ENCODE measurements at regions not wholly inside any gene's neighbourhood (a gene's known extent, or its start where the extent isn't known, plus 50 kb on each side); places are given as distances from the start of the nearest gene placed in this dataset.

GRCh38 chr6:120096696-120097260 lies 747.2 kb upstream of the MAN1A1 start:
- ATAC-seq (ENCODE audit: low read depth), result no peak
- no peaks in the 10 kb centered on the region for H3K9me3 ChIP-seq (ENCODE audit: severe bottlenecking)
- H3K4me1 ChIP-seq (ENCODE audit: insufficient read depth, poor library complexity, severe bottlenecking), result no peaks in the 10 kb centered on the region
- no peak for TF ChIP-seq CTCF (IDR thresholded peaks at IDR 0.05; ENCODE audit: poor library complexity, severe bottlenecking)
- no peaks in the 10 kb centered on the region for H3K36me3 ChIP-seq (ENCODE audit: low read depth)
- H3K27me3 ChIP-seq (ENCODE audit: insufficient read depth, poor library complexity, severe bottlenecking), result no peaks in the 10 kb centered on the region
- DNase-seq (ENCODE audit: low spot score), result no peak
- no peak overlapping the region for H3K4me3 ChIP-seq (ENCODE audit: severe bottlenecking)
- no peak overlapping the region for H3K27ac ChIP-seq (ENCODE audit: poor library complexity, severe bottlenecking)

DNA sequence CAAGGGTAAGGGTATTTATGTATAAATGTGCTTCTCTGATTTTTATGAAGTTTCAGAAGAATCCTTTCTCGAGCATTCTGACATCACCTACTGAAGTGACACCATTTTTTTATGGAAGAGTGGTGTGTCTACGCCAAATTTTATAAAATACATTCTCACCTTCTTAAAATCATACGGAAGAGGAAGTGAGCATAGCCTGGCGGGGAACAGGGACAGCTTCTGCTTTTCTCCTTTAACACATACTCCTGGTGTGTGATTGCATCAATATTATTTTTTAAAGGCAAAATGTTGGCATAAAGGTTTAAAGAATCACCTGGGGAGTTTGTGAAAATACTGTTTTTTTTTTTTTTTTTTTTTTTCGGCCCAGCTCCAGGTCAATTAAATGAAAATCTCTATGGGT lies 733.6 kb upstream of the MAN1A1 start:
- DNase-seq (ENCODE audit: low spot score), result no peak
- H3K27ac ChIP-seq (ENCODE audit: poor library complexity, severe bottlenecking), result no peak overlapping the region
- H3K4me1 ChIP-seq (ENCODE audit: insufficient read depth, poor library complexity, severe bottlenecking), result no peaks in the 10 kb centered on the region
- no peaks in the 10 kb centered on the region for H3K9me3 ChIP-seq (ENCODE audit: severe bottlenecking)
- H3K4me3 ChIP-seq (ENCODE audit: severe bottlenecking), result no peak overlapping the region
- no peaks in the 10 kb centered on the region for H3K36me3 ChIP-seq (ENCODE audit: low read depth)
- no peaks in the 10 kb centered on the region for H3K27me3 ChIP-seq (ENCODE audit: insufficient read depth, poor library complexity, severe bottlenecking)
- no peak for ATAC-seq (ENCODE audit: low read depth)
- no peak for TF ChIP-seq CTCF (IDR thresholded peaks at IDR 0.05; ENCODE audit: poor library complexity, severe bottlenecking)

GRCh38 chr6:120077489-120077888 lies 727.9 kb upstream of the MAN1A1 start:
- Histone ChIP-seq H3K9me3 (ENCODE audit: severe bottlenecking) (no peaks in the 10 kb centered on the region), H3K36me3 (ENCODE audit: low read depth) (no peaks in the 10 kb centered on the region), H3K27ac (ENCODE audit: poor library complexity, severe bottlenecking) (no peak overlapping the region), H3K4me3 (ENCODE audit: severe bottlenecking) (no peak overlapping the region), H3K4me1 (ENCODE audit: insufficient read depth, poor library complexity, severe bottlenecking) (no peaks in the 10 kb centered on the region), H3K27me3 (ENCODE audit: insufficient read depth, poor library complexity, severe bottlenecking) (no peaks in the 10 kb centered on the region)
- no peak for DNase-seq (ENCODE audit: low spot score)
- peak; percentile 47 for TF ChIP-seq CTCF (IDR thresholded peaks at IDR 0.05; ENCODE audit: poor library complexity, severe bottlenecking)
- ATAC-seq (ENCODE audit: low read depth), result peak; percentile 78

- H3K9me3 ChIP-seq (ENCODE audit: severe bottlenecking), result no peaks in the 10 kb centered on the region
- no peak overlapping the region for H3K4me3 ChIP-seq (ENCODE audit: severe bottlenecking)
- no peak for ATAC-seq (ENCODE audit: low read depth)
- H3K36me3 ChIP-seq (ENCODE audit: low read depth), result no peaks in the 10 kb centered on the region
- no peak for TF ChIP-seq CTCF (IDR thresholded peaks at IDR 0.05; ENCODE audit: poor library complexity, severe bottlenecking)
- no peaks in the 10 kb centered on the region for H3K4me1 ChIP-seq (ENCODE audit: insufficient read depth, poor library complexity, severe bottlenecking)
- H3K27ac ChIP-seq (ENCODE audit: poor library complexity, severe bottlenecking), result no peak overlapping the region
- no peaks in the 10 kb centered on the region for H3K27me3 ChIP-seq (ENCODE audit: insufficient read depth, poor library complexity, severe bottlenecking)
- DNase-seq (ENCODE audit: low spot score), result no peak
These were observed 708.8 kb upstream of the MAN1A1 start for GRCh38 chr6:120058410-120058809.

GRCh38 chr6:120056085-120056484 lies 706.5 kb upstream of the MAN1A1 start:
- Histone ChIP-seq H3K4me1 (ENCODE audit: insufficient read depth, poor library complexity, severe bottlenecking) (no peaks in the 10 kb centered on the region), H3K36me3 (ENCODE audit: low read depth) (no peaks in the 10 kb centered on the region), H3K27me3 (ENCODE audit: insufficient read depth, poor library complexity, severe bottlenecking) (no peaks in the 10 kb centered on the region), H3K27ac (ENCODE audit: poor library complexity, severe bottlenecking) (no peak overlapping the region), H3K4me3 (ENCODE audit: severe bottlenecking) (no peak overlapping the region), H3K9me3 (ENCODE audit: severe bottlenecking) (no peaks in the 10 kb centered on the region)
- no peak for DNase-seq (ENCODE audit: low spot score)
- TF ChIP-seq CTCF (IDR thresholded peaks at IDR 0.05; ENCODE audit: poor library complexity, severe bottlenecking), result peak; percentile 7
- ATAC-seq (ENCODE audit: low read depth), result no peak
